PFSK-1 (cell line): ENCODE measurements at regions not wholly inside any gene's neighbourhood (a gene's known extent, or its start where the extent isn't known, plus 50 kb on each side); places are given as distances from the start of the nearest gene placed in this dataset.

ENCODE experiments used
- POLR2AphosphoS5 ChIP-seq: IDR thresholded peaks from 2 replicates; pipeline ENCODE4 v1.6.1; 2012; ENCODE audit warnings: low read depth, mild to moderate bottlenecking, control low read depth, low read length, moderate library complexity
- TF ChIP-seq, protein P1 (sequence below), 2 experiments: IDR thresholded peaks; 2 replicates each; pipeline versions ENCODE4 v1.6.1 to v1.8.0; 2011 to 2012; ENCODE audit warnings: low read depth in 2 of 2, low read length in 2 of 2, control low read depth in 1 of 2, inconsistent platforms in 1 of 2, mild to moderate bottlenecking in 1 of 2, moderate library complexity in 1 of 2; ENCODE audit not compliant: insufficient read depth in 1 of 2

- TF ChIP-seq, protein P1, sequence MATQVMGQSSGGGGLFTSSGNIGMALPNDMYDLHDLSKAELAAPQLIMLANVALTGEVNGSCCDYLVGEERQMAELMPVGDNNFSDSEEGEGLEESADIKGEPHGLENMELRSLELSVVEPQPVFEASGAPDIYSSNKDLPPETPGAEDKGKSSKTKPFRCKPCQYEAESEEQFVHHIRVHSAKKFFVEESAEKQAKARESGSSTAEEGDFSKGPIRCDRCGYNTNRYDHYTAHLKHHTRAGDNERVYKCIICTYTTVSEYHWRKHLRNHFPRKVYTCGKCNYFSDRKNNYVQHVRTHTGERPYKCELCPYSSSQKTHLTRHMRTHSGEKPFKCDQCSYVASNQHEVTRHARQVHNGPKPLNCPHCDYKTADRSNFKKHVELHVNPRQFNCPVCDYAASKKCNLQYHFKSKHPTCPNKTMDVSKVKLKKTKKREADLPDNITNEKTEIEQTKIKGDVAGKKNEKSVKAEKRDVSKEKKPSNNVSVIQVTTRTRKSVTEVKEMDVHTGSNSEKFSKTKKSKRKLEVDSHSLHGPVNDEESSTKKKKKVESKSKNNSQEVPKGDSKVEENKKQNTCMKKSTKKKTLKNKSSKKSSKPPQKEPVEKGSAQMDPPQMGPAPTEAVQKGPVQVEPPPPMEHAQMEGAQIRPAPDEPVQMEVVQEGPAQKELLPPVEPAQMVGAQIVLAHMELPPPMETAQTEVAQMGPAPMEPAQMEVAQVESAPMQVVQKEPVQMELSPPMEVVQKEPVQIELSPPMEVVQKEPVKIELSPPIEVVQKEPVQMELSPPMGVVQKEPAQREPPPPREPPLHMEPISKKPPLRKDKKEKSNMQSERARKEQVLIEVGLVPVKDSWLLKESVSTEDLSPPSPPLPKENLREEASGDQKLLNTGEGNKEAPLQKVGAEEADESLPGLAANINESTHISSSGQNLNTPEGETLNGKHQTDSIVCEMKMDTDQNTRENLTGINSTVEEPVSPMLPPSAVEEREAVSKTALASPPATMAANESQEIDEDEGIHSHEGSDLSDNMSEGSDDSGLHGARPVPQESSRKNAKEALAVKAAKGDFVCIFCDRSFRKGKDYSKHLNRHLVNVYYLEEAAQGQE (IDR thresholded peaks at IDR 0.05; ENCODE audit: insufficient read depth in 1 of 2, low read depth in 2 of 2, low read length in 2 of 2) = no peak
- no peak for TF ChIP-seq POLR2AphosphoS5
These were observed 300.0 kb downstream of the AEBP2 start for GRCh38 chr12:19739195-19739776.
